ENCODE measurements at regions not wholly inside any gene's neighbourhood (a gene's known extent, or its start where the extent isn't known, plus 50 kb on each side); places are given as distances from the start of the nearest gene placed in this dataset.

DNA sequence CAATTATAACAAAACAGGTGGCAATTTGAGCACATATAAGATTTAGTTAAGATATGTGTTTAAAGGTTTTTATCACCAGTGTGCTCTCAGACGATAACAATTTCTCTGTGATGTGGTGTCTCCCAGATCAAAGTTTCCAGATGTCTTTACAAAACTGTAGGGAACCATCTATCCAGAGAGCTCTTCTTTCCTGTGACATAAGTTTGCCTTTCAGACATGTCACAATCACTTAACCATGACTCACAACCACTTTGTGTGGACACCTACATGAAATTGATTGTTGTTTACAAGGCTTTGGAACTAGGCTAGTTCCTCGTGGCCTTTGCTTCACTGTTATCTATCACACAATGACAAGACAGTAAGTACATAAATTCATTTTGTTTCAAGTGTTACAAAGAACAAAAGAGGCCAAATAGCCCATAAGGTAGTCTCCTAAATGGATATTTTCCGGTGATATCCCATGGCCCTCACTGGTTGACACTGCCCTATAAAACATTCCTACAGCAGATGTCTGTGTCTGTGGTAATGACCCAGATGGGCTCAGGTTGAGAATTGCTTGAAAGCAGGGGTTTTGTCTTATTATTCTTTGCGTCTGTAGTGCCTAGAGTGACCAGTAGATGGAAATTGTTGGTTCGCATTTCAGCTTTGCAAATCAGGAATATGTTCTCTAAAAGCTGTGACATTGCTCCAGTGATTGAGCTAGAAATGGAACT lies 297.8 kb upstream of the FAM241A start:
- TF ChIP-seq FOXM1 (IDR thresholded peaks at IDR 0.05; ENCODE audit: borderline replicate concordance) (no peak), FOXA1 (IDR thresholded peaks at IDR 0.05) (no peak), ELF4 (IDR thresholded peaks at IDR 0.05) (no peak), LEF1 (IDR thresholded peaks at IDR 0.05; ENCODE audit: borderline replicate concordance) (no peak), FOXK2 (IDR thresholded peaks at IDR 0.05) (no peak), CTBP1 (IDR thresholded peaks at IDR 0.05; ENCODE audit: borderline replicate concordance) (no peak)
- TF ChIP-seq, protein P1, sequence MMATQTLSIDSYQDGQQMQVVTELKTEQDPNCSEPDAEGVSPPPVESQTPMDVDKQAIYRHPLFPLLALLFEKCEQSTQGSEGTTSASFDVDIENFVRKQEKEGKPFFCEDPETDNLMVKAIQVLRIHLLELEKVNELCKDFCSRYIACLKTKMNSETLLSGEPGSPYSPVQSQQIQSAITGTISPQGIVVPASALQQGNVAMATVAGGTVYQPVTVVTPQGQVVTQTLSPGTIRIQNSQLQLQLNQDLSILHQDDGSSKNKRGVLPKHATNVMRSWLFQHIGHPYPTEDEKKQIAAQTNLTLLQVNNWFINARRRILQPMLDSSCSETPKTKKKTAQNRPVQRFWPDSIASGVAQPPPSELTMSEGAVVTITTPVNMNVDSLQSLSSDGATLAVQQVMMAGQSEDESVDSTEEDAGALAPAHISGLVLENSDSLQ (IDR thresholded peaks at IDR 0.05) = no peak

Measured in HEK293T (cell line).